Astrocyte (in vitro differentiated cells and primary cell): ENCODE measurements at regions not wholly inside any gene's neighbourhood (a gene's known extent, or its start where the extent isn't known, plus 50 kb on each side); places are given as distances from the start of the nearest gene placed in this dataset.

ENCODE experiments used
- DNase-seq: peaks from one replicate; pipeline ENCODE4 v3.0.0-alpha.2; 2010; ENCODE audit warnings: low read depth
- FAIRE-seq: peaks from 2 replicates; lab custom pipeline; 2011; peaks lifted over from hg19 to GRCh38; lab: Jason Lieb, UNC
- H2AFZ ChIP-seq: 2 replicates; pipeline ENCODE4 v1.6.0; 2012; ENCODE audit warnings: low read depth, low read length, inconsistent platforms
- H3K27ac ChIP-seq: 2 replicates; pipeline ENCODE4 v1.5.1; 2011; ENCODE audit warnings: low read depth, low read length, inconsistent platforms
- H3K27me3 ChIP-seq: 2 replicates; pipeline ENCODE4 v1.6.0; 2011; ENCODE audit warnings: low read length, inconsistent platforms; ENCODE audit not compliant: insufficient read depth
- H3K36me3 ChIP-seq: 2 replicates; pipeline ENCODE4 v1.5.1; 2011; ENCODE audit warnings: low read length, inconsistent platforms; ENCODE audit not compliant: insufficient read depth
- H3K4me1 ChIP-seq: 2 replicates; pipeline ENCODE4 v1.5.1; 2011; ENCODE audit warnings: low read length, inconsistent platforms; ENCODE audit not compliant: insufficient read depth
- H3K4me2 ChIP-seq: 2 replicates; pipeline ENCODE4 v1.6.0; 2012; ENCODE audit warnings: low read length, inconsistent platforms
- H3K4me3 ChIP-seq: 2 replicates; pipeline ENCODE4 v1.5.1; 2011; ENCODE audit warnings: low read depth, mild to moderate bottlenecking, low read length, inconsistent platforms; ENCODE audit not compliant: insufficient read depth
- H3K79me2 ChIP-seq: 2 replicates; pipeline ENCODE4 v1.6.0; 2012; ENCODE audit warnings: mild to moderate bottlenecking, low read length, inconsistent platforms; ENCODE audit not compliant: insufficient read depth
- H3K9ac ChIP-seq: 2 replicates; pipeline ENCODE4 v1.6.0; 2012; ENCODE audit warnings: mild to moderate bottlenecking, low read length, inconsistent platforms
- H3K9me3 ChIP-seq: 2 replicates; pipeline ENCODE4 v1.5.1; 2012; ENCODE audit warnings: low read depth, mild to moderate bottlenecking, low read length, inconsistent platforms; ENCODE audit not compliant: insufficient read depth
- H4K20me1 ChIP-seq: 2 replicates; pipeline ENCODE4 v1.6.0; 2012; ENCODE audit warnings: low read length, inconsistent platforms; ENCODE audit not compliant: insufficient read depth
- H3K27ac Mint-ChIP-seq: one replicate; pipeline ENCODE4 v1.8.0; 2021; ENCODE audit warnings: mild to moderate bottlenecking, mixed read lengths; ENCODE audit not compliant: unreplicated experiment
- H3K27me3 Mint-ChIP-seq: one replicate; pipeline ENCODE4 v1.8.0; 2021; ENCODE audit warnings: low read depth, mixed read lengths; ENCODE audit not compliant: unreplicated experiment
- H3K36me3 Mint-ChIP-seq: one replicate; pipeline ENCODE4 v1.8.0; 2021; ENCODE audit warnings: low read depth, mixed read lengths; ENCODE audit not compliant: unreplicated experiment
- H3K4me1 Mint-ChIP-seq: one replicate; pipeline ENCODE4 v1.8.0; 2021; ENCODE audit warnings: low read depth, mixed read lengths; ENCODE audit not compliant: unreplicated experiment
- H3K4me3 Mint-ChIP-seq: one replicate; pipeline ENCODE4 v1.8.0; 2021; ENCODE audit warnings: mild to moderate bottlenecking, moderate library complexity, mixed read lengths; ENCODE audit not compliant: unreplicated experiment
- H3K9me3 Mint-ChIP-seq: one replicate; pipeline ENCODE4 v1.8.0; 2021; ENCODE audit warnings: mild to moderate bottlenecking, mixed read lengths; ENCODE audit not compliant: unreplicated experiment
- EZH2 ChIP-seq: IDR thresholded peaks from 2 replicates; pipeline ENCODE4 v1.6.1; 2012; ENCODE audit warnings: mild to moderate bottlenecking, low read length, inconsistent platforms; ENCODE audit not compliant: insufficient read depth
- TF ChIP-seq, protein P1 (sequence below): IDR thresholded peaks from 2 replicates; pipeline ENCODE4 v1.5.1; 2011; ENCODE audit warnings: low read depth, mild to moderate bottlenecking, inconsistent platforms, low read length, moderate library complexity; ENCODE audit not compliant: insufficient read depth

DNA sequence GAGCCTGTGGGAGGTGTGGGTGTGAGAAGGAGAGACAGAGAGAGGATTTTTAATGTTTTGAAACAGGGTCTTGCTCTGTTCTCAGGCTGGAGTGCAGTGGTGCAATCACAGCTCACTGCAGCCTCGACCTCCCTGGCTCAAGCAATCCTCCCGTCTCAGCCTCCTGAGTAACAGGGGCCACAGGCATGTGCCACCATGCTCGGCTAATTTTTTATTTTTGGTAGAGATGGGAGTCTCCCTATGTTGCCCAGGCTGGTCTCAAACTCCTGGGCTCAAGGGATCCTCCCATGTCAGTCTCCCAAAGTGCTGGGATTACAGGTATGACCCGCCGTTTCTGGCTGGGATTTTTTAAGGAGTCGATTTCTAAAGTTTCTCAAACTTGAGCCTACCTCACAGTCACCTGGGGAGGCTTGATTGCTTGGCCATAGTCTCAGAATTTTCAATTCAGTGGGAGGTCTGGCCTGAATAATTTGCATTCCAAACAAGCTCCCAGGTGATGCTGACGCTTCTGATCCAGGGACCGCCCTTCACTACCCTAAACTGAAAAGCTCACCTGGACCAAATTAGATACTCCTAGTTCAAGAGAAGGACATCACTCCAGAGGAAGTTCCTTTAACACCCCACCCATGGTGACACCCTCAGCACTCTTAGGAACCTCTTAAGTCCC is 70.8 kb upstream of the SLC1A4 start:
- peak overlapping the region; percentile 89 for H3K4me2 ChIP-seq
- no peak for TF ChIP-seq EZH2
- TF ChIP-seq, protein P1, sequence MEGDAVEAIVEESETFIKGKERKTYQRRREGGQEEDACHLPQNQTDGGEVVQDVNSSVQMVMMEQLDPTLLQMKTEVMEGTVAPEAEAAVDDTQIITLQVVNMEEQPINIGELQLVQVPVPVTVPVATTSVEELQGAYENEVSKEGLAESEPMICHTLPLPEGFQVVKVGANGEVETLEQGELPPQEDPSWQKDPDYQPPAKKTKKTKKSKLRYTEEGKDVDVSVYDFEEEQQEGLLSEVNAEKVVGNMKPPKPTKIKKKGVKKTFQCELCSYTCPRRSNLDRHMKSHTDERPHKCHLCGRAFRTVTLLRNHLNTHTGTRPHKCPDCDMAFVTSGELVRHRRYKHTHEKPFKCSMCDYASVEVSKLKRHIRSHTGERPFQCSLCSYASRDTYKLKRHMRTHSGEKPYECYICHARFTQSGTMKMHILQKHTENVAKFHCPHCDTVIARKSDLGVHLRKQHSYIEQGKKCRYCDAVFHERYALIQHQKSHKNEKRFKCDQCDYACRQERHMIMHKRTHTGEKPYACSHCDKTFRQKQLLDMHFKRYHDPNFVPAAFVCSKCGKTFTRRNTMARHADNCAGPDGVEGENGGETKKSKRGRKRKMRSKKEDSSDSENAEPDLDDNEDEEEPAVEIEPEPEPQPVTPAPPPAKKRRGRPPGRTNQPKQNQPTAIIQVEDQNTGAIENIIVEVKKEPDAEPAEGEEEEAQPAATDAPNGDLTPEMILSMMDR = no peak

DNA sequence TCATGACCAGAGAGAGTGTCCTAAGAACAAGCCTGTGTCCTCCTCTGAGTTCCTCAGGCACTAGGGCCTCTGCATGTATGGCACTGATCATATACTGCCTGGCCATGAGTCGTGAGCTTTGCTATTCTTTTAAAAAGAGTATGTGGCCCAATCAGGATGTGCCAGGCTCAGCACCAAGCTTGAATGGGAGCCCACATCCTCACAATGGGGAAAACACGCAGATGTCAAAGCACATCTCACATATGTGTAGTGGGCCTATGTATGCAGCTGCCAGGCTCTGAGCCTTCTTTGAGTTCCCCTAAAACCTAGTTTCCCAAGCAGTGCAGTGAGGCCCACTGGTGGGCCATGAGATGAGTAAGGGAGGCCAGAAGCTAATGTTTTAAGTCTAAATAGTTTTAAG is 69.9 kb upstream of the SLC1A4 start:
- no peak overlapping the region for H3K27ac ChIP-seq
- no peak overlapping the region for H3K4me2 ChIP-seq
- H3K27me3 Mint-ChIP-seq = peaks cover 9% of the 10 kb centered on the region
- H3K9me3 Mint-ChIP-seq = peaks cover 2% of the 10 kb centered on the region
- H3K9me3 ChIP-seq = no peaks in the 10 kb centered on the region
- no peaks in the 10 kb centered on the region for H3K79me2 ChIP-seq
- H3K4me1 Mint-ChIP-seq = peaks cover 4% of the 10 kb centered on the region
- no peaks in the 10 kb centered on the region for H3K36me3 Mint-ChIP-seq
- H2AFZ ChIP-seq = no peak overlapping the region
- DNase-seq = no peak
- no peaks in the 10 kb centered on the region for H3K4me1 ChIP-seq
- no peak overlapping the region for H3K4me3 Mint-ChIP-seq
- no peaks in the 10 kb centered on the region for H4K20me1 ChIP-seq
- no peaks in the 10 kb centered on the region for H3K36me3 ChIP-seq
- H3K9ac ChIP-seq = no peak overlapping the region
- H3K27me3 ChIP-seq = no peaks in the 10 kb centered on the region
- TF ChIP-seq, protein P1 = no peak
- TF ChIP-seq EZH2 = no peak
- FAIRE-seq = no peak
- H3K4me3 ChIP-seq = no peak overlapping the region
- no peak overlapping the region for H3K27ac Mint-ChIP-seq

More for the DNA sequence above, 70.8 kb upstream of the SLC1A4 start:
- no peaks in the 10 kb centered on the region for H3K4me1 ChIP-seq
- H3K27me3 ChIP-seq = no peaks in the 10 kb centered on the region
- Mint-ChIP-seq H3K27me3 (peaks cover 6% of the 10 kb centered on the region), H3K36me3 (no peaks in the 10 kb centered on the region), H3K9me3 (peaks cover 2% of the 10 kb centered on the region), H3K4me3 (peak overlapping the region; percentile 77), H3K27ac (no peak overlapping the region), H3K4me1 (peaks cover 4% of the 10 kb centered on the region)
- H3K36me3 ChIP-seq = no peaks in the 10 kb centered on the region
- H3K9ac ChIP-seq = peak overlapping the region; percentile 64
- FAIRE-seq (no peak), DNase-seq (no peak)
- no peak overlapping the region for H3K4me3 ChIP-seq
- no peaks in the 10 kb centered on the region for H4K20me1 ChIP-seq
- peak overlapping the region; percentile 85 for H2AFZ ChIP-seq
- no peak overlapping the region for H3K27ac ChIP-seq
- no peaks in the 10 kb centered on the region for H3K9me3 ChIP-seq
- H3K79me2 ChIP-seq = no peaks in the 10 kb centered on the region
